Hindlimb muscle (tissue), 1 donor: ENCODE measurements at regions not wholly inside any gene's neighbourhood (a gene's known extent, or its start where the extent isn't known, plus 50 kb on each side); places are given as distances from the start of the nearest gene placed in this dataset.
A peak's percentile ranks its signal among the peaks of the same experiment; 100 is the strongest.
"Not testable (repeated sequence)": the region's sequence is repeated elsewhere in the genome, so short reads cannot be mapped to it uniquely, and the experiment has no call there.

ENCODE experiments used
- DNase-seq: peaks from one replicate; pipeline ENCODE4 v3.0.0-alpha.2; 2013

DNA sequence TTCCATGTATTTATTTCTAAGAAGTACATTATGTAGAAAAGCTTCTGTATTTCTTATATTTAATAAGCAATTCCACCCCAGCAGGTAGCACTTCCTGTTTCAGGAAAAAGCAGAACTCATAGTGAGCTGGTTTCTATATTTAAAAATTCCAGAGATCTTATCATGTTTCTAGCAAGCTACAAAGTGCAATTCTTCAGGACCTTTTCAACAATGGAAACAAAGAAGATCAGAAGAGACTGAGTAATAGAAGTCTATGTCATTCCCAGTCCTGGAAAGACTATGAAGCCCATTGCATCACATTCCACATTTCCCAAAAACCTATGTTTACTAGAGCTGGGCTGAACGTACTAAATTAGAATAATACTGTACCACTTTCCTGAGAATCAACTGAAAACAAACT is 302.6 kb upstream of the NRSN1 start:
- no peak for DNase-seq

- DNase-seq = no peak
Observed at GRCh38 chr6:23826572-23826971, 299.4 kb upstream of the NRSN1 start.

DNA sequence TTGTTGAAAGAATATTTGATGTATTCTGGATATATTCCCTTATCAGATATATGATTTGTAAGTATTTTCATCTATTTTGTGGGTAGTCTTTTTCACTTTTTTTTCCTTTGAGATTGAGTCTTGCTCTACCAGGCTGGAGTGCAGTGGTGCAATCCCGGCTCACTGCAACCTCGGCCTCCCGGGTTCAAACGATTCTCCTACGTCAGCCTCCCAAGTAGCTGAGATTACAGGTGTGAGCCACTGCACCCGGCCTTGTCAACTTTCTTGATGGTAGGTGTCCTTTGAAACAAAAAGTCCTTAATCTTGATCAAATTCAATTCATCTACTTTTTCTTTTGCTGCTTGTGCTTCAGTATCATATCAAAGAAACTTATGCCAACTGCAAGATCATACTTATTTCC is 297.2 kb upstream of the NRSN1 start:
- DNase-seq = no peak

DNA sequence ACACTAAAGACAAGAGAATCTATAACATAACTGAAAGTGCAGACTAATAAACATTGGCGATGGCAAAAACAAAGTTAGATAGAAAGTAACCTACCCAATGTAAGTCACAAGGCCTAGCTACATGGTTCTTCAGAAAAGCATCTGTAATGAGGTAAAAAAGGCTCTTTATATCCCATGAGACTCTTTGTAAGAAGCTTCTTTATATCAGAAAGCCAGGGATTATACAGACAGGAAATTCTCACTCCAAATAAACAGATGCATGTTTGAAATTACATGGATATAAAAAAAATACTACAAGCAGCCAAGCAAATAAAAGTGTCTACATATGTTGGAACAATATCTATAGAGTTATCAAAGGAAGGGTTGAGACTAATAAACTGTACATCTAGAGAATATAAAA is 284.9 kb upstream of the NRSN1 start:
- no peak for DNase-seq

- DNase-seq = no peak
Observed at GRCh38 chr6:23842760-23843159, 283.3 kb upstream of the NRSN1 start.

GRCh38 chr6:23851522-23851921 is 274.5 kb upstream of the NRSN1 start:
- no peak for DNase-seq

DNA sequence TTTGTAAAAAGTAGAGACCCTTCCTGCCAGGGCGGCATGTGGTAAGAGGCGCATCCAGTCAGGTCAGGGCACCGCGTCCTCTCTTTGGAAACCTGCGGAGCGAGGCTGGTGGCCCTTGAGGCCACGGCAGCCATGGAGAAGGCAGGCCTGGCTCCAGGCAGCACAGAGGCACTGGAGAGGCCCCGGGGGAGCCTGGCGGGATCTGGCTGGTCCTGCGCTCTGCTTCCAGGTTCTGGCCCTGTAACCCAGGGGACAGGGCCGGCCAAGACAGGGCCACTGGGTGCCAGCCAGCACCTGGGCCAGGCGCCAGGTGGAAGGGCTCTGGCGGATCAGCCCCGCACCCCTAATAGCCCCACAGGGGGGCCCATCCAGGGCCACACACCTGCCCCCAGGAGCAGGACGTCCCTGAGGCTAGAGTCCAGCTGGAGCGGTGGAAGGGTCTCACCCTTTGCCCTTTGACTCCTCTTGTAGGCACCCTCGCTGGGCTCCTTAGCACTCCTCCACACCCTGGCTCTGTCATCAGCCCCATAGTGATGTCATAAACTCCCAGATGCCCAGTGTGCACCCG is 272.4 kb upstream of the NRSN1 start:
- DNase-seq = not testable (repeated sequence)

DNA sequence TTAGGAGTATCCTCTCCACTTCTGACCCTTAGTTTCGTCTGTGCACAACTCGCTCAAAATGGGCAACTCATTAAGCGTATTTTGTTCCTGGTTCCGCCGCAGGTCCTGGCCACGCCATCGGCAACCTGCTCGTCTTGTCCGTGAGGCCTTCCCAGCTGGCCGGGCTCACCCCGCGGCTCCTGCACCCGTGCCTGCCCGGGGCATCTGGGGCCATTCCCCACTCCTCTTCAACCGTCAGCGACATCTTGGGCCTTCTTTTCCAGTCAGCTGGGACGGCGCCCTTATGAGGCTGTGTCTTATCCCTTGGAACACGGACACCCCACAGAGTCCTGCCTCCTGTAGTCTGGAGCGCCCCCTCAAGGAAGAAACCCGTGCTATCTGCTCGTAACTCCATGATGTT is 271.9 kb upstream of the NRSN1 start:
- DNase-seq = not testable (repeated sequence)

DNA sequence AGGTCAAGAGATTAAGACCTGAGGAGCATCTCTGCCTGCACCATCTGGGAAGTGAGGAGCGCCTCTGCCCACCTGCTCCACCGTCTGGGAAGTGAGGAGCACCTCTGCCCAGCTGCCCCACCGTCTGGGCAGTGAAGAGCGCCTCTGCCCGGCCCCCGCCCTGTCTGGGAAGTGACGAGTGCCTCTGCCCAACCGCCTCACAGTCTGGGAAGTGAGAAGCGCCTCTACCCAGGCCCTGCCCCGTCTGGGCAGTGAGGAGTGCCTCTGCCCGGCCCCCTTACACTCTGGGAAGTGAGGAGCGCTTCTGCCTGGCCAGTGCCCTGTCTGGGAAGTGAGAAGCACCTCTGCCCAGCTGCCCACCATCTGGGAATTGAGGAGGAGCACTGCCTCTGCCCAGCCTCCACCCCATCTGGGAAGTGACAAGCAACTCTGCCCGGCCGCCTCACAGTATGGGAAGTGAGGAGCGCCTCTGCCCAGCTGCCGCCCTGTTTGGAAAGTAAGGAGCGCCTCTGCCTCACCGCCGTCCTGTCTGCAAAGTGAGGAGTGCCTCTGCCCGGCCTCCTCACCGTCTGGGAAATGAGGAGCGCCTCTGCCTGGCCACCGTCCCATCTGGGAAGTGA is 270.4 kb upstream of the NRSN1 start:
- DNase-seq = no peak

DNA sequence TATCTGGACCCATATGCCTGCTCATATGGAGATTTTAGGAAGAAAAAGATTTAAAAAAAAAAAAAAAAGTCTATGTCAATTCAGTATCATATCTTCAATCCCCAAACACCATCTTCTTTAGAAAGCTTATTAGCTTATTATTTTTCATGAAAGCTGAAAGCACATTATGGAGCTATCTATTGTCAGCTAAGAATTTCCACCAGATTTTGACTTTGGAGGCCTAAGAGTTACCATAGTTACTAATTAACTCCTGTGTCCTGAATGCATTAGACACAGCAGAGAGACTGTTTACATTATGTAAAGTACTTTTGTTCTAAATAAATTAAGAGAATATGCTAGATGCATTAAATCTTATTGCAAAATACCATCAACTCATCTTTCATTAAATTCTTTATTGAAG is 255.5 kb upstream of the NRSN1 start:
- no peak for DNase-seq

GRCh38 chr6:23873161-23873560 is 252.9 kb upstream of the NRSN1 start:
- DNase-seq = no peak

- DNase-seq = no peak
Observed at GRCh38 chr6:23875006-23875405, 251.0 kb upstream of the NRSN1 start.

GRCh38 chr6:23879816-23880215 is 246.2 kb upstream of the NRSN1 start:
- DNase-seq = no peak

GRCh38 chr6:23890543-23891227 is 235.3 kb upstream of the NRSN1 start:
- DNase-seq = no peak

DNA sequence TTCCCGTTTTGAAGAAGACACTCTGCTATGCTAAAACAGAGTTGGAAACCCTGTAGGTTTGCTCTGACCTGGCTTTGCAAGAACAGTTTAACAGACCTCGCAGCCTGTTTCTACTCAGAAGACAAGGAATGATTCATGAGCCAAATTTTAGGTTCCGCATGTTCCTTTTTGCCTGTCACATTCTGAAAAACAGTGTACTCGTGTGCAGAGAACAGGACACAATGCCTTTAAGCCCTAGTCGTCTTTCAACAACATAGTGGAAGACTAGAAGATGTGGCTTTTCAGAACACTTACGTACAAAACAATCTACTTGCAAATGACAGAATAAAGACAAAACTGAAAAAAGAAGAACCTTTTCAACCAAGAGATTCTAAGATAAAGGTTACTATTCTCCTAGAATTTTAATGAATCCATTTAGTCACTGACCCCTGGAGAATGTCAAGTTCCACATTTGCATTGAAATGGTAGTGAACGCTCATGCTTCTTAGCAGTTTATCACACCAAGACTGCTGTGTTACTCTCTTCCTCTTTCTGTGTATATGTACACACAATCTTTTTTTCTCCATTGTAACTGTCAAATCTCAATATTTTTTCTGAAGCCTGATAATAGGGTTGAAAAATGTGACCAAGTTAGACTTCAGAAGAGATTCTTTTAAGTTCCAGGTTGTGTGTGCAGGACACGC is 220.7 kb upstream of the NRSN1 start:
- DNase-seq = no peak

- DNase-seq = no peak
Observed at GRCh38 chr6:23910420-23910819, 215.6 kb upstream of the NRSN1 start.

GRCh38 chr6:23927935-23928334 is 198.1 kb upstream of the NRSN1 start:
- DNase-seq = no peak

DNA sequence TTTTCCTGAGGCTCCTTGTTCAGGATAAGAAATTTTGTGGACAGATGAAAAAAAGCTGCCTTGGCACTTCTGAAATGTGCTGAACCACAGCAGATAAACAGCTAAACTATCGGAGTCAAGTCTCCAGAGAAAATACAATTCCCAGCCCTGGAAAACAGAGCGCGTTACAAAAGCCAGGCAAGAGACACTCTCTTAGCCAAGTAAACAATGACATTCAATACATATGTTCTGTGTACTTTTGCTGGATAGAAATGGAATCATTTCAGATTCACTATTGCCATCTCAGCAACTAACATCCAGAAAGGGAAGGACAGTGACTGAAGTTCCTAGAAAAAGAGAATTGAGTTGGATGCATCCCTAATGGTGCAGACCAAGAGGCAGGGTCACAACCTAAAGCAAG is 196.8 kb upstream of the NRSN1 start:
- peak; percentile 13 for DNase-seq

- DNase-seq = no peak
Observed at GRCh38 chr6:23940466-23940865, 185.5 kb upstream of the NRSN1 start.

- no peak for DNase-seq
Observed at GRCh38 chr6:23951691-23952090, 174.3 kb upstream of the NRSN1 start.

- no peak for DNase-seq
Observed at GRCh38 chr6:23952245-23952644, 173.8 kb upstream of the NRSN1 start.

DNA sequence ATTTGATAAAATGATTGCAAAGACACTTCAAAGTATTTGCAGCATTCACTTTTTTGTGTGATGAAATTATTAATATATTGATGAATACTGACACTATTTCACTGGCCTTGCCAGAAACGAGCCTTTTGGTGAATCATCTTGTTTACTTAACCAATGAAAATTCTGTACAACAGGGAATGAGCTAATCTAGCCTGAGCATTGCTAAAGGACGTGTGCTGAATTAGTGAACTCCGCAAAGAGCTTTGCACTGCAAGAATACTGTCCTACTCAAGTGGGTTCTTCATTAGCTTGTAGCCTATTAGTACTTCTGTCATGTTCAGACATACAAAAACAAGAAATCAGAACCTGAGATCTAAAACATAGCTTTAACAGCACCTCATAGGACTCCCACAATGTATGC is 172.0 kb upstream of the NRSN1 start:
- no peak for DNase-seq

GRCh38 chr6:23957017-23957416 is 169.0 kb upstream of the NRSN1 start:
- no peak for DNase-seq

DNA sequence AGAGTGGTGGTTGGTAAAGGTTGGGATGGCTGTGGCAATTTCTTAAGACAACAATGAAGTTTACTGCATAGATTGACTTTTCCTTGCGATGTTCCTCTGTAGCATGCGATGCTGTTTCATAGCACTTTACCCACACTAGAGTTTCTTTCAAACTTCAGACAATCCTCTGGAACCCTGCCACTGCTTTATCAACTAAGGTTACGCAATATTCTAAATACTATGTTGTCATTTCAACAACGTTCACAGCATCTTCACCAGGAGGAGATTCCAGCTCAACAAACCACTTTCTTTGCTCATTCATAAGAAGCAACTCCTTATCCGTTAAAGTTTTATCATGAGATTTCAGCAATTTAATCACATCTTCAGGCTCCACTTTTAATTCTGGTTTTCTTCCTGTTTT is 161.2 kb upstream of the NRSN1 start:
- no peak for DNase-seq
